CD4-positive, alpha-beta T cell treated with Interferon gamma for 1 hour (primary cell): ENCODE measurements at regions not wholly inside any gene's neighbourhood (a gene's known extent, or its start where the extent isn't known, plus 50 kb on each side); places are given as distances from the start of the nearest gene placed in this dataset.

Source experiments
- DNase-seq: peaks from one replicate; pipeline ENCODE4 v3.0.0-alpha.2; 2020

DNA sequence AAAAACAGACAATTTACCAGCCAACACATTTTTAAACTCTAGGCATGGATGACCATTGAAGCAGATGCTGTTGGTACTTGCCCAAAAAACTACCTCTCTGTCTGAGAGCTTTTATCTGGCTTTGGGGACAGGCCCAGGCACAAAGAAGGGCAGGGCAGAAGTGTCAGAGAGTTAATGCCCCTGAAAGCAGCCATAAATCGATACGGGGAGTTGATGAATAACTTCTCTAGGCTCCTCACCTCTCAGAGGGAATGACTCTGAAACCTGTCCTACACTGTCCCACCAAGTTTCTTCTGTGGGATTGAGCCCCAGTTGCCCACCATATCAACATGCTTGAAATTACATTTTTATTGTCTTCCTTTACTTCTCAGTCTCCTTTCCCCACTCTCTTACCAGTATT is 113.0 kb upstream of the DAAM1 start:
- DNase-seq = no peak

DNA sequence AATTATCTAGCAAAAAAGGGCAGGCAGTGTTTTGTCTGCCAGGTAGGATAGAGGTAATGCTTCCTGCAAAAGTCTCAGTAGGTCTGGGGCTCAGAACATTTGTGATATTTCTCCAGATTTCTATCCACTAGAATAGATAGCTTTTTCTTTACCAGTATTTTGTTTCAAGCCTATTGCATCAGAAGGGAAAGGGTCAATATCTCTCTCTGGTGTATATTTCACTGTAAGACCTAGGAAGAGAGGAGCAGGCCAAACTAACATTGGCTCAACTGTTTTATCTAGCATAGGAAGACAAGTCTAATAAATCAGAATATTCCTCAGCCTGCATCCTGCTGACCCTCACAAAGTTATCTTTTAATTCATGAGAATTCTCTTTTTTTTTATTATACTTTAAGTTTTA is 106.7 kb upstream of the DAAM1 start:
- no peak for DNase-seq

DNA sequence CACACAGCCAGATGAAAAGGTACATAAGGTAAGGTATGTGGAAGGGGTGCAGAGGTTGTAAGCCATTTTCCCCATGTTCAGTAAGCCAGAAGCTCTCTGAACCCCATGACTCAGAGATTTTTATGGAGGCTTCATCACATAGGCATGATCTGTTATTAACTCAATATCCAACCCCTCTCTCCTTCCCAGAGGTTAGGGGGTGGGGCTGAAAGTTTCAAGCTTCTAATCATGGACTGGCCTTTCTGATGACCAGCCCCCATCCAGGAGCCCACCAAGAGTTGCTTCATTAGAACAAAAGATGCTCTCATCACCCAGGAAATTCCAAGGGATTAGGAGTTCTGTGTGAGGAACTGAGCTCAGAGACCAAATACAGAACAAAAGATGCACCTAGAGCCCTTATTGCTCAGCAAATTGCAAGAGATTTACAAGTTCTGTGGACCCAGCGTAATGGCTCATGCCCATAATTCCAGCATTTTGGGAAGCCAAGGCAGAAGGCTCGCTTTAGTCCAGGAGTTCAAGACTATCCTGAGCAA is 103.2 kb upstream of the DAAM1 start:
- DNase-seq = no peak

DNA sequence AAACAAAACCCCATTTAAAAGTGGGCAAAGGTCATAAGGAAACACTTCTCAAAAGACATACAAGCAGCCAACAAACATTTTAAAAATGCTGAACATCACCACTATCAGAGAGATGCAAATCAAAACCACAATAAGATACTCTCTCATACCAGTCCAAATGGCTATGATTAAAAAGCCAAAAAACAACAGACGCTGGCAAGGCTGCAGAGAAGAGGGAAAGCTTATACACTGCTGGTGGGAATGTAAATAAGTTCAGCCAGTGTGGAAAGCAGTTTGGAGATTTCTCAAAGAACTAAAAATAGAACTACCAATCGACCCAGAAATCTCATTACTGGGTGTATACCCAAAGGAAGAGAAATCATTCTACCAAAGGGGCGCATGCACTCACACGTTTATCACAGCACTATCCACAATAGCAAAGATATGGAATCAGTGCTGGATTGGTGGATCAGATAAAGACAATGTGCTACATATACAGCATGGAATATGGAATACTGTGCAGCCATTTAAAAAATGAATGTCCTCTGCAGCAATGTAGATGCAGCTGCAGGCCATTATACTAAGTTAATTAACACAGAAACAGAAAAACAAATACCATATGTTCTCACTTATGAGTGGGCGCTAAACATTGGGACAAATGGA is 102.1 kb upstream of the DAAM1 start:
- no peak for DNase-seq

DNA sequence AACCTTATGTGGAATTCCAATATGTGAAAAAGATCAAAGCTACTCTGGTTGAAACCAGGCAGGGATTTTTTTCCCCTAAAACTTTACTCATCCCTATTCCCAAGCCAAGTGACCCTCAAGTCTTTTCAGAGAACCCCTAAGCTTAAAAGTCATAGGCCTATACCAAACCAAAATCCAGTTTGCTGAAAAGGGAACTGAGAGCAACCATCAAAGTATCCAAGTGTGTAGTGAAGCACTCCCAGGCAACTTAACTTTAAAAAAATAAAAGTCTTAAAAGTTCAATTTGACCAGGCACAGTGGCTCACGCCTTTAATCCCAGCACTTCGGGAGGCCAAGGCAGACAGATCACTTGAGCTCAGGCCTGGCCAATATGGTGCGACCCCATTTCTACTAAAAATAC is 101.2 kb upstream of the DAAM1 start:
- no peak for DNase-seq

DNA sequence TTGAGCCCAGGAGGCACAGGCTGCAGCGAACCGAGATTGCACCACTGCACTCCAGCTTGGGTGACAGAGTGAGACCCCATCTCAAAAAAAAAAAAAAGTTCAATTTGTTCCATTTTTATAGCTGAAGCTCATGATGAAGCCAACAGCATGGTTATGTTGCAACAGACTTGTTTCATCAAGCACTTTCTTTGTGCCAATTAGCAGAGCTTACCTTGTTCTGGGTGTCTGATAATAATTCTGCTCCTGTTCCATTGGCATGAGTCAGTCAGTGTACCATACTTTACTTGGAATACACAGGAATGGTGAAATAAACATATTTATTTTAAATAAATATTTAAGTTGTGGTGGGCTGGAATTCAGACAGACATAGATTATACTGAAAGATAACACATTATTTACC is 100.8 kb upstream of the DAAM1 start:
- DNase-seq = no peak

DNA sequence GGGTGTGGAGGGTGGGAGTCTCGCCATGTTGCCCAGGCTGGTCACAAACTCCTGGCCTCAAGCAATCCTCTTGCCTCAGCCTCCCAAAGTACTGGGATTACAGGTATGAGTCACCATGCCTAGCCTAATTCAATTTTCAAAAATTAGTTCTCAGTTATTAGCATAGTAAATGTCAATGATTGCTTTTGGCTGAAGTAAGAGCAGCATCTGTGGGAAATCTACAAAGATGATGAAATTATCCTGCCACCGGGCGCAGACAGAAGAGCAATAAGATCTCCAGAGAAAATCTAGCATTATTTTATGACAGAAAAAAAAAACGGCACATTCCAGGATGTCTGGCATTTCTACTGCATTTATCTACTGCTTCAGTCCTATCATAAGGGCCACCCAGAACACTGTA is 97.9 kb upstream of the DAAM1 start:
- no peak for DNase-seq

DNA sequence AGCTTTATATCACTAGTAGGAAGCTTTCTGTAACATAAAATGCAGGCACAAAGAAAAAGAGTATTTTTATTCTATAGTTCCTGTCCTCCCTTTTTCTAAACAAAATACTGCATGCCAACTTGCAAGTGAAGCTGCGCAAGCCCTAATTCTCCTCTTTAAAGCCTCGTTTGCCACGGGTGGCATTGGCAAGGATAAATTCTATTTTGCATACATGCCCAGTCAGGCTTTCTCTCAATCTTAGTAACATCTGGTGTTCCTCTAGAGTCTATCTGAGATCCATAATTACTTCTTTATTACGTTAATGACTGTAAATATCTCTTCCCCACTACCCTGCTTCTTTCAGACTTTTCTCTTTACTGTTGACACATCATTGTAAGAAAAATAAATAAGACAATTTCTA is 97.1 kb upstream of the DAAM1 start:
- no peak for DNase-seq

DNA sequence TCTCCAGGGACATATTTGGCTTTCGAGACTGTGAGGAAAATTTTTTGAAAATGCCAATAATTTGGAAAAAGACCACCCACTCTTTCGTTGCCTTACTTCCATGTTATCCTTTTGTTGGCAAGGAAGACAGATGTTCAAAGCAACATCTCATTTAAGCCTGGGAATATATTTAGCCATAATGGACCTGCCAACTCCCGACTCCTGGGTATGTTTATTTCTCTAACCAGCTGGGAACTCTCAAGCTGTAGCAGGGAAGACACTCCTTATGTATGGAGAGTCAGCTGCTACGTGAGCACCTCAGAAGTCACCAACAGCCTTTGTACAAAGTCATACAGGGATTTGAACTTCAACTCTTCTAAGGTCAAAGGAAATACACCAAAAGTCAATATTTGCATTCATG is 96.5 kb upstream of the DAAM1 start:
- no peak for DNase-seq

DNA sequence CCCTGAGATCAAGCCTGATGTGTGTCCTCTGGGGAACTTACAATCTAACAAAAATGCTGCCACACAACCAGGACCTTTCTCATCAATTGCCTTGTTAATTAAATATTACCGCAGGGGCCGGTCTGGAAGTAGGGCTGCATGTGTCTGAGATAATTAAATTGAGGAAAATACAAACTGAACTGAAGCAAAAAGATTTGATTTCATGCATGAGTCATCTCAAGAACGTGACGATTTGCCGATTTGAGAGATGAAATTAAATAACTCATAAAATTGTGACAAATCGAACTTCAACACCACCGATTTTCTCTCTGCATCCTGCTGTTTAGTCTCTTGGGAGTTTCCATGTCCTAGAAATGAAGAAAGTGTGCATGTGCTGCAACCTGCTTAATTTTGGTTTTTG is 94.6 kb upstream of the DAAM1 start:
- DNase-seq = no peak

DNA sequence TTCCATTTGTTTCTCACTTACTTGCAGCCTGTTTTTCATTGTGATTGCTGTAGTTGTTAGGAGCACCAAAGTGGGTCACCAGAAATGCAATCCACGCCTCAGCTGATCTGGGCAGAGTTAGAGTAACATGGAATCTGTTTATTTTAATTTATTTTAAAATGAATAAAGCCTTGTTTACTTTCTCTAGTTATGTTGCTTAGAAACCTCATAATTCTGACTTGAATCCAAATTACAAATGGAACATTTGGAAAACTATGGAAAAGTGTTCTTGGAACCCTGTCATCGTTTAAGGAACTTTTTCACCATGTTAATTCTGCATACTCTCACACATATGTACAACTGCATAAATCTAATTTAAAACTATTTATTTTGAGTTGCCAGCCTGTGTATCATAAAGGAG is 92.2 kb upstream of the DAAM1 start:
- DNase-seq = no peak

DNA sequence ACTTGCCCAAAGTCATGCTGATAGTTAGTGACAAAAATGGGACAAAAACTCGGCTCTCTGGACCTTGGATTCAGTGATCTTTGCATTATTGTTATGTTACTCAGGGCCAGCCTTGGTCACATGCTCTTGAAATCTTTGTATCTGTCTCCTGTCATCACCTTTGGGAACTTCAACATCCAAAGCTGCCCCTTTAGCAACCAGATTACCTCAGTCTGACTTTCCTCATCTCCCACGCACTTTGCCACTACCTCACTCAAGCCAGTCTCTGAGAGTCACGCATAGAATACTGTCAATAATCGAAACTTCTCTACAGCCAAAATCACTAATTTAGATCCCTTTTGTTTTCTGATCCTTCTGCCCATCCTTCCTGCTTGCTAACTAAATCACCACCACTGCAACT is 90.8 kb upstream of the DAAM1 start:
- no peak for DNase-seq

DNA sequence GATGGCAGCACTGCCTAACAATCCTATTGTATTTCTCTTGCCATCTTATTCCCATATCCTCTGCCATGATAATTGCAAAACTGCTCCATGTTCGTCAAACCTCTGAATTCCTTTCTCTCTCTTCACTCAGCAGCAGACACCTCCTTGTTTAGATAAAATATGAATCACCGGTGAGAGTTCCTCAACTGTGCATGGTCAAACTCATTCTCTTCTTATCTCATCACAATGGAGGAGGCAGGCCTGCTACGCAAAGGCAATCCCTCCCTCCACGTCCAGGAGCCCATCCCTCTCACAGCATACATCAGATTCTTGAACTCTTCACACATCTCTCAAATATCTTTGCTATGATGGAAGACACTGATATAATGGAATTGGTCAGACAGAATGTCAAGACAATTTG is 90.1 kb upstream of the DAAM1 start:
- DNase-seq = no peak

DNA sequence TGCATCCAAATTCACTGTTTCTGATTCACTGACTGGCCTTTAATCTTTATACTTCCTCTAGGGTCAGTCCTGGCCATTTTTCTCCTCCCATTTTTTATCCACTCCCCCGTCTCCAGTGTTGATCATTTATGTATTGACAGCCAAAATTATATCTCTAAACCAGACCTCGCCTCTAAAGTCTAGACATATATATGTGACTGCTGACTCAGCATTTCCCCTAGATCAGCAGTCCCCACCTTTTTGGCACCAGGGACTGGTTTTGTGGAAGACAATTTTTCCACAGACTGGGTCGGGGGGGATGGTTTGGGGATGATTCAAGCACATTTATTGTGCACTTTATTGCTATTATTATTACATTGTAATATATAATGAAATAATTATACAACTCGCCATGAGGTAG is 88.3 kb upstream of the DAAM1 start:
- DNase-seq = no peak

DNA sequence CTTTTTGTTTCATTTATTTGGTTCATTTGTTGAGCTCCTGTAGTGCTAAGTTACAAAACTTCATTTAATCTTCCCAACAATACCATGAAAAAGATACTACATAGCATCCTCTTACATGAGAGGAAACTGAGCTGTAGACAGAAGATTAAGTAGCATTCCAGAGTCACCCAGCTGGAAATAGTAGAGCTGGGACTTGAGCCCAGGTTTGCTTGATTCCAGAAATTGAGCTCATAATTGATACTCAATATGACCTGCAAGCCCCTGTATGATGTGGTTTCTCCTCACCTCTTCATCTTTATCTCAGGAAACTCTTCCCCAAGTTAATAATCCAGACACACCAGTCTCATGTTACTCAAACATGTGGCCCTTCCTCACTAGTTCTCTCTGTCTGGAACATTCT is 87.0 kb upstream of the DAAM1 start:
- no peak for DNase-seq

DNA sequence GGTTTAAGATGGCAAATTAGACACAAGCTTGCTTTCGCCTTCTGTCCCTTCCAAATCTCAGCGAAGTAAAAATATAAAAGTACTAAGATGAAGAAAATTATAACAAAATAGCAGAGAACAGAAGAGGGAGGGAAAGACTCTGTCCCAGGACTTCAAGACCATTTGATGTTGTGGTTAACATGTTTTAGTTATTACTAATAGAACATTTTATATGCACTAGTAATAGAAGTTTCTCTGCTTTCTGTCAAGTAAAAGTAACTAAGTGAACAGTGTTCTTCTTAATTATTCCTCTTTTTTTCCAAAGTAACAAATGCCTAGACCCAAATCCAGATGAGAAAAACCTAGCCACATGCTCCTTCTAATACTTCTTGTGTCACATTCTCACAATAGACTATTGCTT is 85.1 kb upstream of the DAAM1 start:
- no peak for DNase-seq

DNA sequence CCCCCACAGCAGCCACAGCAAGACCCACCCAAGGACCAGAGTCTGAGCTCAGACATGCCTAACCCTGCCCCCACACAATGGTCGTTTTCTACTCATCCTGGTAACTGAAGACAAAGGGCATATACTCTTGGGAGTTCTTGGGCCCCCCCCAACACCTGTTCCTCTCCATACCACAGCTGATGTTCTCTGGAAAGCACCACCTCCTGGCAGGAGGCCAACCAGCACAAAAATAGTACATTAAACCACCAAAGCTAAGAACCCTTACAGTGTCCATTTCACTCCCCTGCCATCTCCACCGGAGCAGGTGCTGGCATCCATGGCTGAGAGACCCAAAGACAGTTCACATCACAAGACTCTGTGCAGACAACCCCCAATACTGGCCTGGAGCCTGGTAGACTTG is 80.6 kb upstream of the DAAM1 start:
- DNase-seq = no peak

DNA sequence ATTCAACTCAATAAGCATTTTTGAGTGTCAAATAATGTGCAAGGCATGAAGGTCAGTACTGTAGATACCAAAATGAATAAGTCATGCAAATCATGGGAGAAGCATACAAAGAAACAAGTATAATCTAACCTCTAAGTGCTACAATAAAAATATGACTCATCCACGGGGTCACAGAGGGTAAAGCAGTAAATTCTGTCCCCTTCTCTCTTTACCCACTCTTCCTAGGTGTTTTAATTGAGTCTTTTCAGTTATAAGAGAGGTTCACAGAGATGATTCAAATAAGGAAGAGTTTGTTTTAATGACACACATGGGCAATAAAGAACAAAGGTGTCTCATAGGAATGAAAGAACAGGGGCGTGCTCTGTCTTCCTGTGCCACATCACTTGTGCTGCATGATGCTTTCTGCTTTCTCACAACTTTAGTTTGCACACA is 71.5 kb upstream of the DAAM1 start:
- DNase-seq = no peak

DNA sequence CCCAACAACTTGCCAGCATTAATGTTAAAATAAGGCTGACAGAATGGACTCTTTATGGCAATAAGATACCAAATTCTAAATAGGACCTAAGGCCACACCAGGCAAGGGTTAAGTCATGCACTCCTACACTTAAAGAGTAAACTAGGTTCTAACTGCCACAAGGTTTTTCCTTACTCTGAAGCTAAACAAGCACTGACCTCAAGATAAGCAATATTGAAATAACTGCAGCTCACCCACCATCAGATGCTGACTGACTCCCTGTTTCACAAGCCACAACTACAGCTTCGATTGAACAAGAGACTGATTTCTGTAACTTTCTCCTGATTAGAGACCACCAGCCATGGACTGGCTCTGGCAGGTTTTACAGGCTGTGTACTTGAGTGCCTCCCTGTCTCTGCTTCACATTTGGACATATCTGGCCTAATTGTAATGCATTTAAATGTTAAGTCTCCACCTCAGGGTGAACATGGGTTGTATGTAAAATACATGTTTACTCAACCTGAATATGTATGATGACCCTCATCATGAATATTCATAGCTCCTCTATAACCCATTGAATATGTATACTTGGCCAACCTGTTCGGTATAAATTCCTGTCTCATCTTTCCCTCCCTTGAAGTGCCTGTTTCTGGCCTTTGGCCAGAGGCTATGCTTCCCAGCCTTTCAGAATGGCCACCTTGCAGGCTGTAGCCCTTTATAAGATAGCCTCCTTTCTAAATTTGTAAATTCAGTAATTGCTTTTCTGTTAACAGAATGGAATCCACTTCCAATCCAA is 70.5 kb upstream of the DAAM1 start:
- no peak for DNase-seq

DNA sequence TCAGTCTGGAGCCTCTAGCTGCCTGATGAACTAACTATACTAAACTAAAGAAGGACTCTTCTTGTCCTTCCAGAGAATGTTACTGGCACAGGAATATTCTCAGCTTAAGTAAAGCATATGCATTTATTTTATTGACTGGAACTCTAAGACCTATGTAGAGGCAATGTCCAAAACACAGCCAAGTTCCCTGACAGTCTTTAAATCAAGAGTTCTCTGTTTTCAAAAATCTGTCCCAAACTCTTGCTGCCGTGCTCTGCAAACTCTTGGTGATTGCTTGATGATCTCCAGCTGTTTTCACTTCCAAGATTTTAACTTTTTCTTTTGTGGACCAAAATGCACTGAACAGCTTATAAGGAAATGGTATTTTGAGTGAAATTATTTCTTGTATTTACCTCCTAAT is 67.5 kb upstream of the DAAM1 start:
- DNase-seq = no peak

DNA sequence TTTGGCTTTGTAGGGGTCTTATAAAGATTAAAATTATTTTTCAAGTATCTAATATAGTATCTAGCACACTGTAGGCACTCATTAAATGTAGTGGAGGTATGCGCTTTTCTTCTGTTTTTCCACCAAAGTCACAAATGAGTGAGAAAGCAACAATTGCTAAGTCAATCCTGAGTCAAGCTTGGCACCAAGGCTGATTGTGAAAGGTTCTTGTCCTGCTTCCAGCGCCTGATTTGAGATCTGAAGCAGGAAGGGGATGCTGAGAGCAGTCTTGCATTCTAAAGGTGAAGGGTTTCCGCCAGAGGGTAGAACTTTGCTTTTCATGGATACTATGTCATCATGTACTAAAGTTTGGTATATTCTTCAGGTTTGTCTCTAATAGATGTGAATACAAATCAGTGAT is 64.9 kb upstream of the DAAM1 start:
- DNase-seq = no peak

DNA sequence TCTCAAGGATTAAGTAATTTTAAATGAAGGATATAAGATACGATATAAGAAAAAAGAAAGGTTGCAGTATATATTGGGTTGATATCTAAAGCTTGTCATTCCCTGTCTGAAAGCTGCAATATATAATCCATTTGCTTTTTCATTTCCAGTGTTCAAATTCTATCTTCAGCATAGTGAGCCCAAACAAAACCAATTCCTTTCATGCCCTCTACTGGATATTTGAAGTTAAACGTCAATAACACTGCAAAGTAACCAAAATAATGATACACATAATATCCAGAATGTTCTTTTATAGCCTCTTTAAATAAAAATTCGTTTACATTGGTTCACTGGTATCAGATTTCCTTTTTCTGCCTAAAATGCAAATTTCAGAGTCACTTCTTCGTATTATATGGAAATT is 64.5 kb upstream of the DAAM1 start:
- DNase-seq = no peak

DNA sequence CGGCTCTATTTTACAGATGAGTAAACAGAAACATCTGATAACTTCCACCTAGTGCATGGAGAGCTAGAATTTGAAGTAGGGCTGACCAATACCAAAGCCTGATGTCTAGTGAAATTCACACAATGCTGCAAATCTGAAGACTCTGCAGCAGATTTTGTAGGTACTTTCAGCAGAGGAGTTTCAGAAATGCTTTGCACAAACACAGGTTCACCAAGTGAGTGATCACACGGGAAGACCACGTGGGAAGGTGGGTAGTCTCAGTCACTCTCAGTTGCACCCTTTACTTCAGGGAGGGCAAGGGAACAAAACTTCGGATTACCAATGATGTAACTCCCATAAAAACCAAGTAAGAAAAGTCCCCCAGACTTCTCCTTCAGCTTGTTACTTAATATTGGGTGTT is 63.3 kb upstream of the DAAM1 start:
- no peak for DNase-seq

DNA sequence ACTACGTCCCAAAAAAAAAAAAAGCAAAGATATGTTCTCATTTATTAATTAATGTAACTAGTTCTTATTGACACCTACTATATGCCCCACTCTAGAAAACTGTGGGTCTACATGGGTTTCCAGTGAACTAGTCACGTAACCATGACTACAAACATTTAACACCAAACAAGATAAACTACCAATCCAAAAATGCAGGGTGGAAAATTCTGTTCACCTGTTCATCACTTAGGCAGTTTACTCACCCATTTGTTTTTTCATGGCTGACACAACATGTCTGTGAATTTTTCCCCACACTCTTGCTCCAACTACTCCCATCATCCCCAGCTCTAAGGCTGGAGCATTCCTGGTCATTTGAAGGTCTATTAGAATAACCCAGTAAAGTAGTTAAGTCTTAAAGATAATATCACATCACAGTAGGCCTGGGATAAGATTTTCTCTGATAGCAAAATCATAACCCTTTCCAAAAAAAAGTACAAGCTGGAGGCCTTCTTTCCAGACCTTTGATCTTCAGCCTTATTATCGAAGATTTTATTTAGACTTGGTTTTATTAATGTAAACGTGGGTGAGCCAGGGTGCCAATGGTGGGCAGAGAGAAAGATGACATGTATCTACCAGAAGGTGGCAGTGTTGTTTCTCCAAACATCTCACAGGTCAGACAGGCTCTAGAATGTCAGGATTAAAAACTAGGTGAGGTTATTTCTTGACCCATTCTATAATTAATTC is 61.6 kb upstream of the DAAM1 start:
- DNase-seq = peak; percentile 8
